GM12878 (cell line): ENCODE measurements at regions not wholly inside any gene's neighbourhood (a gene's known extent, or its start where the extent isn't known, plus 50 kb on each side); places are given as distances from the start of the nearest gene placed in this dataset.
A peak's percentile ranks its signal among the peaks of the same experiment; 100 is the strongest.

Experiments
- BRCA1 ChIP-seq: IDR thresholded peaks from 2 replicates; pipeline ENCODE4 v1.6.1; 2011; ENCODE audit warnings: low read depth, low read length, improper control_type of control experiment
- CBX5 ChIP-seq: sonication (generic); IDR thresholded peaks from 2 replicates; pipeline ENCODE4 v1.6.1; 2016; ENCODE audit warnings: low read depth, moderate library complexity, mild to moderate bottlenecking, inconsistent platforms
- CUX1 ChIP-seq: IDR thresholded peaks from 2 replicates; pipeline ENCODE4 v1.6.1; 2012; ENCODE audit warnings: improper control_type of control experiment, low read depth, low read length; ENCODE audit not compliant: insufficient replicate concordance
- DPF2 ChIP-seq: fragments of 450-650 bp; IDR thresholded peaks from 2 replicates; pipeline ENCODE4 v1.6.1; 2017; ENCODE audit warnings: mild to moderate bottlenecking
- E2F4 ChIP-seq: IDR thresholded peaks from 2 replicates; pipeline ENCODE4 v1.6.1; 2012; ENCODE audit warnings: low read depth, low read length, improper control_type of control experiment
- EGR1 ChIP-seq, 2 experiments: IDR thresholded peaks; 1 replicate in 1 of 2; 2 replicates in 1 of 2; pipeline ENCODE4 v1.6.1; 2011 to 2012; ENCODE audit warnings: low read depth in 2 of 2, low read length in 2 of 2, borderline replicate concordance in 1 of 2, mild to moderate bottlenecking in 1 of 2, moderate library complexity in 1 of 2
- EZH2 ChIP-seq: IDR thresholded peaks from 2 replicates; pipeline ENCODE4 v1.6.1; 2012; ENCODE audit warnings: low read depth, mild to moderate bottlenecking, control low read depth, inconsistent platforms, low read length, borderline replicate concordance; ENCODE audit not compliant: control insufficient read depth
- MLLT1 ChIP-seq: fragments of 450-650 bp; IDR thresholded peaks from 2 replicates; pipeline ENCODE4 v1.6.1; 2016; ENCODE audit warnings: mild to moderate bottlenecking
- MYC ChIP-seq: IDR thresholded peaks from 2 replicates; pipeline ENCODE4 v1.6.1; 2011; ENCODE audit warnings: mild to moderate bottlenecking, low read length, moderate library complexity, inconsistent platforms; ENCODE audit not compliant: insufficient read depth, insufficient replicate concordance, insufficient read length, severe bottlenecking
- RAD21 ChIP-seq: IDR thresholded peaks from 2 replicates; pipeline ENCODE4 v1.6.1; 2011; ENCODE audit warnings: mild to moderate bottlenecking, low read depth, low read length, moderate library complexity; ENCODE audit not compliant: insufficient read depth
- TCF7 ChIP-seq: IDR thresholded peaks from 2 replicates; pipeline ENCODE4 v1.6.1; 2014; ENCODE audit warnings: antibody characterized with exemption, borderline replicate concordance
- USF1 ChIP-seq: IDR thresholded peaks from 2 replicates; pipeline ENCODE4 v1.6.1; 2011; ENCODE audit warnings: borderline replicate concordance, low read depth, mild to moderate bottlenecking, moderate library complexity, mixed read lengths, low read length; ENCODE audit not compliant: insufficient read depth; ENCODE audit errors: extremely low read length
- ZBTB40 ChIP-seq: fragments of 450-650 bp; IDR thresholded peaks from 2 replicates; pipeline ENCODE4 v1.6.1; 2016; ENCODE audit warnings: mild to moderate bottlenecking, moderate library complexity, borderline replicate concordance

GRCh38 chr13:24053519-24054251 is 106.8 kb upstream of the SPATA13 start (continued):
- TF ChIP-seq CUX1 (no peak), MYC (no peak), TCF7 (no peak), MLLT1 (no peak), EGR1 (IDR thresholded peaks at IDR 0.05; ENCODE audit: borderline replicate concordance in 1 of 2, low read depth in 2 of 2, low read length in 2 of 2) (no peak), DPF2 (no peak), RAD21 (peak; percentile 92), ZBTB40 (no peak), EZH2 (no peak), BRCA1 (no peak), E2F4 (no peak), USF1 (no peak), CBX5 (no peak)
